ENCODE measurements at regions not wholly inside any gene's neighbourhood (a gene's known extent, or its start where the extent isn't known, plus 50 kb on each side); places are given as distances from the start of the nearest gene placed in this dataset.

GRCh38 chr7:155893176-155893575, 80.9 kb upstream of the SHH start:
- TF ChIP-seq REST (IDR thresholded peaks at IDR 0.05; ENCODE audit: insufficient read depth in 1 of 2, low read depth in 2 of 2, low read length in 1 of 2) (no peak), CTCF (IDR thresholded peaks at IDR 0.05) (no peak), POLR2AphosphoS5 (IDR thresholded peaks at IDR 0.05; ENCODE audit: low read depth, low read length) (no peak), TCF7L2 (IDR thresholded peaks at IDR 0.05; ENCODE audit: low read depth, low read length) (no peak), SIN3A (IDR thresholded peaks at IDR 0.05; ENCODE audit: borderline replicate concordance, insufficient read depth, low read depth, low read length) (no peak)

Measured in Panc1 (cell line).